K562 (cell line): ENCODE measurements at regions not wholly inside any gene's neighbourhood (a gene's known extent, or its start where the extent isn't known, plus 50 kb on each side); places are given as distances from the start of the nearest gene placed in this dataset.

Source experiments
- ATAC-seq: fragments of 200-7000 bp; cut with Tn5 transposase; 3 replicates; pipeline ENCODE4 v1.9.1; 2020; ENCODE audit warnings: moderate library complexity
- BruUV-seq: library from RNA; stranded (reverse); fragments of 400-500 nt; replicated peaks from 2 replicates; lab custom pipeline; 2021; lab: Mats Ljungman, UMichigan
- CTCF ChIA-PET: fragments of 300-600 bp; formaldehyde crosslinking; extraction: SDS; loops from one replicate; lab custom pipeline; 2021; ENCODE audit warnings: low intra/inter-chr PET ratio; lab: Yijun Ruan, JAX
- POLR2A ChIA-PET: fragments of 300-600, 350-650 bp; sonication (Branson Sonifier 250); formaldehyde crosslinking; extraction: SDS; loops from one replicate; lab custom pipeline; 2021; ENCODE audit warnings: antibody characterized with exemption, inconsistent platforms; lab: Yijun Ruan, JAX
- DNase-seq, 4 experiments: peaks; one replicate each; pipeline versions ENCODE4 v3.0.0 to v3.0.0-alpha.2; 2011 to 2018; ENCODE audit warnings: low spot score in 3 of 4, mixed read lengths in 3 of 4; ENCODE audit errors: extremely low read depth in 1 of 4
- FAIRE-seq: peaks from 2 replicates; lab custom pipeline; 2011; peaks lifted over from hg19 to GRCh38; lab: Jason Lieb, UNC
- H2AFZ ChIP-seq: 2 replicates; pipeline ENCODE4 v1.6.0; 2011; ENCODE audit warnings: low read depth, low read length, control low read depth, inconsistent platforms
- H3K27ac ChIP-seq: fragments of 200-600 bp; 3 replicates; pipeline ENCODE4 v1.8.0; 2011; ENCODE audit warnings: low read depth, mild to moderate bottlenecking, control low read depth, inconsistent platforms, low read length, moderate library complexity, mixed read lengths; ENCODE audit errors: extremely low read depth
- H3K27me3 ChIP-seq, 2 experiments: fragments of 300-600 bp in 1 of 2; 2 replicates in 1 of 2; 3 replicates in 1 of 2; pipeline versions ENCODE4 v1.6.0 to v1.8.0; 2011; ENCODE audit warnings: inconsistent platforms in 2 of 2, low read length in 2 of 2, mild to moderate bottlenecking in 1 of 2, mixed read lengths in 1 of 2, moderate library complexity in 1 of 2; ENCODE audit not compliant: control insufficient read depth in 2 of 2, insufficient read depth in 2 of 2
- H3K36me3 ChIP-seq: fragments of 300-600 bp; 3 replicates; pipeline ENCODE4 v1.8.0; 2011; ENCODE audit warnings: mild to moderate bottlenecking, low read length, inconsistent platforms; ENCODE audit not compliant: control insufficient read depth, insufficient read depth
- H3K4me1 ChIP-seq, 2 experiments: fragments of 200-600 bp in 1 of 2; replicated peaks in 1 of 2; 2 replicates in 1 of 2; 3 replicates in 1 of 2; pipeline versions ENCODE4 v1.5.1 to v1.8.0; 2011; ENCODE audit warnings: inconsistent platforms in 2 of 2, low read length in 2 of 2, mild to moderate bottlenecking in 1 of 2, mixed read lengths in 1 of 2, moderate library complexity in 1 of 2; ENCODE audit not compliant: control insufficient read depth in 2 of 2, insufficient read depth in 2 of 2
- H3K4me2 ChIP-seq: 2 replicates; pipeline ENCODE4 v1.6.1; 2011; ENCODE audit warnings: low read length, control low read depth, inconsistent platforms, mixed read lengths; ENCODE audit not compliant: insufficient read depth
- H3K4me3 ChIP-seq: fragments of 200-600 bp; sonication (generic), shearing (Covaris generic); 2 replicates; pipeline ENCODE4 v1.5.1; 2016; ENCODE audit warnings: control low read depth, inconsistent platforms
- H3K79me2 ChIP-seq: fragments of 200-600 bp; 3 replicates; pipeline ENCODE4 v1.8.0; 2011; ENCODE audit warnings: low read length, inconsistent platforms; ENCODE audit not compliant: control insufficient read depth, insufficient read depth
- H3K9ac ChIP-seq, 2 experiments: 2 replicates each; pipeline versions ENCODE4 v1.6.0 to v1.6.1; 2011; ENCODE audit warnings: low read depth in 2 of 2, low read length in 2 of 2, control low read depth in 1 of 2, inconsistent platforms in 1 of 2, mild to moderate bottlenecking in 1 of 2, mixed read lengths in 1 of 2; ENCODE audit not compliant: insufficient read depth in 1 of 2
- H3K9me1 ChIP-seq: one replicate; pipeline ENCODE4 v1.6.0; 2011; ENCODE audit warnings: inconsistent platforms, mild to moderate bottlenecking, low read length, moderate library complexity; ENCODE audit not compliant: control insufficient read depth, insufficient read depth
- H3K9me3 ChIP-seq: replicated peaks from 2 replicates; pipeline ENCODE4 v1.5.1; 2011; ENCODE audit warnings: low read depth, low read length, inconsistent platforms; ENCODE audit not compliant: control insufficient read depth, insufficient read depth
- H4K20me1 ChIP-seq: replicated peaks from 2 replicates; pipeline ENCODE4 v1.6.1; 2011; ENCODE audit warnings: low read length, inconsistent platforms, mixed read lengths; ENCODE audit not compliant: control insufficient read depth, insufficient read depth
- CHD2 ChIP-seq: IDR thresholded peaks from 2 replicates; pipeline ENCODE4 v1.6.1; 2011; ENCODE audit warnings: low read depth, low read length
- CTBP1 ChIP-seq: fragments of 450-650 bp; IDR thresholded peaks from 2 replicates; pipeline ENCODE4 v1.6.1; 2016; ENCODE audit warnings: borderline replicate concordance
- E2F3 ChIP-seq: fragments of 250-450 bp; sonication (Bioruptor Pico); IDR thresholded peaks from 2 replicates; pipeline ENCODE4 v1.4.0; 2020; ENCODE audit warnings: mild to moderate bottlenecking
- GTF2F1 ChIP-seq: IDR thresholded peaks from 2 replicates; pipeline ENCODE4 v1.6.1; 2011; ENCODE audit warnings: low read depth, low read length, improper control_type of control experiment
- IRF1 ChIP-seq: sonication (generic); formaldehyde crosslinking; IDR thresholded peaks from 2 replicates; pipeline ENCODE4 v1.8.0; 2022; ENCODE audit warnings: missing genetic modification reagents, mild to moderate bottlenecking, borderline replicate concordance
- MAZ ChIP-seq, 2 experiments: fragments of 450-650 bp in 1 of 2; sonication (generic) in 1 of 2; formaldehyde crosslinking; IDR thresholded peaks in 1 of 2; conservative IDR thresholded peaks in 1 of 2; 2 replicates each; pipeline versions ENCODE4 v1.4.0 to v1.5.0; 2020; ENCODE audit warnings: mild to moderate bottlenecking in 1 of 2, missing genetic modification reagents in 1 of 2
- NUFIP1 ChIP-seq: fragments of 450-650 bp; IDR thresholded peaks from 2 replicates; pipeline ENCODE4 v1.6.1; 2018; ENCODE audit not compliant: partially characterized antibody
- SAFB ChIP-seq: fragments of 200-400 bp; formaldehyde crosslinking; IDR thresholded peaks from 2 replicates; pipeline ENCODE4 v1.6.1; 2017; ENCODE audit warnings: low read depth, low read length, borderline replicate concordance
- SIN3B ChIP-seq: fragments of 450-650 bp; IDR thresholded peaks from 2 replicates; pipeline ENCODE4 v1.6.1; 2017; ENCODE audit warnings: low read depth, mild to moderate bottlenecking, moderate library complexity
- TCF7 ChIP-seq: sonication (generic); IDR thresholded peaks from 2 replicates; pipeline ENCODE4 v1.6.1; 2016; ENCODE audit warnings: antibody characterized with exemption, borderline replicate concordance
- YBX1 ChIP-seq: fragments of 450-650 bp; IDR thresholded peaks from 2 replicates; pipeline ENCODE4 v1.7.1; 2016; ENCODE audit warnings: mild to moderate bottlenecking
- ZBTB8A ChIP-seq: fragments of 450-650 bp; IDR thresholded peaks from 2 replicates; pipeline ENCODE4 v1.6.1; 2018; ENCODE audit warnings: mild to moderate bottlenecking, moderate library complexity; ENCODE audit not compliant: partially characterized antibody
- ZFP1 ChIP-seq: fragments of 450-650 bp; formaldehyde crosslinking; IDR thresholded peaks from 2 replicates; pipeline ENCODE4 v1.4.0; 2020; ENCODE audit warnings: mild to moderate bottlenecking, mixed read lengths
- ZNF668 ChIP-seq: fragments of 250-450 bp; sonication (Bioruptor Pico); IDR thresholded peaks from 2 replicates; pipeline ENCODE4 v1.8.0; 2022; ENCODE audit warnings: mild to moderate bottlenecking, inconsistent platforms
- ZNF778 ChIP-seq: fragments of 450-650 bp; formaldehyde crosslinking; IDR thresholded peaks from 2 replicates; pipeline ENCODE4 v1.4.0; 2020; ENCODE audit warnings: mild to moderate bottlenecking, moderate library complexity
- WGBS: fragments of 100-300 bp; shearing (Covaris generic); methylation state at CpG from one replicate; pipeline ENCODE4 v1.1.6; 2016; ENCODE audit warnings: low coverage, mixed read lengths; ENCODE audit not compliant: insufficient coverage; ENCODE audit errors: missing lambda C conversion rate; 5-methylcytosine and 5-hydroxymethylcytosine counted together
- in situ Hi-C: fragments of 300-500 bp; cut with MboI; formaldehyde crosslinking; loops from 4 replicates; pipeline ENCODE4 v1.15.0; 2018; ENCODE audit warnings: inconsistent platforms, mixed read lengths
- intact Hi-C: fragments of 100-400 bp; cut with micrococcal nuclease; formaldehyde crosslinking; loops from 2 replicates; pipeline ENCODE4 v1.14.2; 2022
- TF ChIP-seq, protein P1 (sequence below): fragments of 450-650 bp; IDR thresholded peaks from 2 replicates; pipeline ENCODE4 v1.6.1; 2017; ENCODE audit warnings: antibody characterized with exemption

DNA sequence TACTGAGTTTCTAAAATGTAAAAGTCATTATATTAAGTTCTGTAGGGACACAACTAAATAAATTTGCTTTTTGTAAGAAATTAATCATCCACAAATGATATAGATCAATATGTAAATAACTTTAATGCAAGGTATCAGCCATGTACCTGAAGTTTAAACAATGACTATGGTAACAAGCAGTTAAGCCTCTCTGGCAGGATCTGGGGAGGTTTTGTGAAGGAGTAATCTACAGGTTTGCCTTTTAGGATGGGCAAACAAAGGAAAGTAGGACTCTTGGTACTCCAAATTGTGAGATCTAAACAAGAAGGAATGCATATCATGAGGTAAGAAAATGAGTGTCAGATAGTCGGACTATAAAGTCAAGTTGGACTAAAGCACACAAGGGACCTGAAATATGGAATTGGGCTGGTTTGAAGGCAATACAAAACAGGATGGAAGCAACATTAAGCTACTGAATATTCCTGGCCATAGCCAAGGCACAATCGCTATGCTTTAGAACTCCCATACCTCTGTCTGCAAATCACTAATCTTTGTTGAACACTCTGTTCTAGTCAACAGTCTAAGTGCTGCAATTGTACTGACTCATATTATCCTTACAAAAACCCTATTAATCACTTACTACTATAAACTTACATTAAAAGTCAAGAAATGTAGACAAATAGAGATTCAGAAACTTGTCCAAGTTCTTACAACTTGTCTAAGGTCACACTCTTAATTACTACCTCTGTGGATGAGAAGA is 412.8 kb downstream of the DIPK2A start:
- H3K79me2 ChIP-seq = no peaks in the 10 kb centered on the region
- H3K9me1 ChIP-seq = no peaks in the 10 kb centered on the region
- ChIA-PET POLR2A (no interaction called here), CTCF (no interaction called here)
- no peak overlapping the region for H3K27ac ChIP-seq
- no peak overlapping the region for H3K4me2 ChIP-seq
- BruUV-seq = no TSS peak
- no peaks in the 10 kb centered on the region for H3K4me1 ChIP-seq
- ATAC-seq (no peak), DNase-seq (no peak), FAIRE-seq (no peak)
- H4K20me1 ChIP-seq = no peaks in the 10 kb centered on the region
- H3K9ac ChIP-seq = no peak overlapping the region
- no peaks in the 10 kb centered on the region for H3K27me3 ChIP-seq
- H3K4me3 ChIP-seq = no peak overlapping the region
- in situ Hi-C loops (no loop called here), intact Hi-C loops (no loop called here)
- H3K36me3 ChIP-seq = no peaks in the 10 kb centered on the region
- TF ChIP-seq SIN3B = no peak
- TF ChIP-seq IRF1 (CRISPR knock-in tag) = no peak
- TF ChIP-seq NUFIP1 = no peak
- no peak overlapping the region for H2AFZ ChIP-seq
- WGBS = 0% methylated on average over 2 of the region's 2 CpGs
- no peaks in the 10 kb centered on the region for H3K9me3 ChIP-seq

GRCh38 chr3:144390786-144391185 is 419.2 kb downstream of the DIPK2A start:
- Histone ChIP-seq H3K9ac (no peak overlapping the region), H3K27ac (no peak overlapping the region), H3K27me3 (no peaks in the 10 kb centered on the region), H3K9me3 (no peaks in the 10 kb centered on the region), H3K4me1 (no peaks in the 10 kb centered on the region), H4K20me1 (no peaks in the 10 kb centered on the region), H3K4me3 (no peak overlapping the region), H3K9me1 (no peaks in the 10 kb centered on the region), H2AFZ (no peak overlapping the region), H3K4me2 (no peak overlapping the region), H3K79me2 (no peaks in the 10 kb centered on the region), H3K36me3 (no peaks in the 10 kb centered on the region)
- ATAC-seq (no peak), DNase-seq (no peak), FAIRE-seq (no peak)
- ChIA-PET CTCF (no interaction called here), POLR2A (interaction anchor here (0.6 kb wide), 1 partner anchor 398 kb away, joined by 3 read pairs; no protein-coding TSS in a partner anchor)
- intact Hi-C loops = no loop called here
- in situ Hi-C loops = no loop called here
- no TSS peak for BruUV-seq
- TF ChIP-seq CTBP1 = no peak
- TF ChIP-seq YBX1 = no peak
- no peak for TF ChIP-seq ZNF778 (CRISPR knock-in tag)
- TF ChIP-seq ZNF668 (CRISPR knock-in tag) = no peak
- no peak for TF ChIP-seq CHD2
- no peak for TF ChIP-seq ZFP1 (CRISPR knock-in tag)
- no peak for TF ChIP-seq MAZ (CRISPR knock-in tag; conservative IDR thresholded peaks at IDR 0.05 in 1 of 2, IDR thresholded peaks at IDR 0.05 in 1 of 2)
- no peak for TF ChIP-seq SAFB
- no peak for TF ChIP-seq GTF2F1
- TF ChIP-seq ZBTB8A = no peak
- no peak for TF ChIP-seq TCF7
- no peak for TF ChIP-seq E2F3 (CRISPR knock-in tag)
- TF ChIP-seq, protein P1, sequence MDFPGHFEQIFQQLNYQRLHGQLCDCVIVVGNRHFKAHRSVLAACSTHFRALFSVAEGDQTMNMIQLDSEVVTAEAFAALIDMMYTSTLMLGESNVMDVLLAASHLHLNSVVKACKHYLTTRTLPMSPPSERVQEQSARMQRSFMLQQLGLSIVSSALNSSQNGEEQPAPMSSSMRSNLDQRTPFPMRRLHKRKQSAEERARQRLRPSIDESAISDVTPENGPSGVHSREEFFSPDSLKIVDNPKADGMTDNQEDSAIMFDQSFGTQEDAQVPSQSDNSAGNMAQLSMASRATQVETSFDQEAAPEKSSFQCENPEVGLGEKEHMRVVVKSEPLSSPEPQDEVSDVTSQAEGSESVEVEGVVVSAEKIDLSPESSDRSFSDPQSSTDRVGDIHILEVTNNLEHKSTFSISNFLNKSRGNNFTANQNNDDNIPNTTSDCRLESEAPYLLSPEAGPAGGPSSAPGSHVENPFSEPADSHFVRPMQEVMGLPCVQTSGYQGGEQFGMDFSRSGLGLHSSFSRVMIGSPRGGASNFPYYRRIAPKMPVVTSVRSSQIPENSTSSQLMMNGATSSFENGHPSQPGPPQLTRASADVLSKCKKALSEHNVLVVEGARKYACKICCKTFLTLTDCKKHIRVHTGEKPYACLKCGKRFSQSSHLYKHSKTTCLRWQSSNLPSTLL = no peak
